Activated T-helper 1 cell treated with Interleukin-2 at 50 U/mL for 16 hours (primary cell): ENCODE measurements at regions not wholly inside any gene's neighbourhood (a gene's known extent, or its start where the extent isn't known, plus 50 kb on each side); places are given as distances from the start of the nearest gene placed in this dataset.

Source experiments
- DNase-seq: peaks from one replicate; pipeline ENCODE4 v3.0.0-alpha.2; 2020; ENCODE audit warnings: low read depth

DNA sequence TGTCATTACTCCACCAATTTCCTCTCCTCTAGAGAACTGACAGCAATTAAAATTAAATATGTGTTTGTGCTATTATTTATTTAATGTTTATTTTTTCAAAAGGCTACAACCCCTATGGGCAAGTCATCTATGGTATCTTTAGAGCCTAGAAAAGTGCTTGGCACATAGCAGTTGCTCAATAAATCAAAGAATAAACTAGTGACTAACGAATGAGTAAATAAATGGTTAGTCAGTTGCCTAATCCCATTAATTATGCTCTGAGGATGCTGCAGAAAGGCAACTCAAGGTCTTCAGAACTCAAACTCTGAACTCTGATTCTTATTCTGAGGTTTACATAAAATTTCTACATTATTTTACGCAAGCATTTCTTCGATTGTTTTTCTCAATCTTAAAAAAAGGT lies 193.0 kb upstream of the TSHZ2 start:
- no peak for DNase-seq

DNA sequence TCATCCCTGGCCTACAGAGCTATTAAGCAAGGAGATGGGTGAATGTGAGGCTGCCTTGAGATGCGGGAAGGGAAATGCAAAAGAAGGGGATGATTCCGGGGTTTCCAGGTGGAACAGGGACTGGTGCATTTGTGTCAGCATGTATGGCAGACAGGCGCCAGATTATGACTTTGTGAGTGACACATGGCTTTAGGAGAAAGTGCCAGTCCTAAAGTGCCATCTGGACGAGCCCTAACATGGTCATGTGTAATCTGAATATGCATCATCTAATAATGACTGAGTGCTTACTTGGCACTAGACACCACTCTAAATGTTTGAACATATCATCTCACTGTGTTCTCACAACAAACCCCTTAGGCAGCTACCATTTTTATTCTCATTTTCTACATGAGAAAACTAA lies 195.0 kb upstream of the TSHZ2 start:
- DNase-seq: no peak

GRCh38 chr20:52775786-52776185 lies 196.4 kb upstream of the TSHZ2 start:
- no peak for DNase-seq

DNA sequence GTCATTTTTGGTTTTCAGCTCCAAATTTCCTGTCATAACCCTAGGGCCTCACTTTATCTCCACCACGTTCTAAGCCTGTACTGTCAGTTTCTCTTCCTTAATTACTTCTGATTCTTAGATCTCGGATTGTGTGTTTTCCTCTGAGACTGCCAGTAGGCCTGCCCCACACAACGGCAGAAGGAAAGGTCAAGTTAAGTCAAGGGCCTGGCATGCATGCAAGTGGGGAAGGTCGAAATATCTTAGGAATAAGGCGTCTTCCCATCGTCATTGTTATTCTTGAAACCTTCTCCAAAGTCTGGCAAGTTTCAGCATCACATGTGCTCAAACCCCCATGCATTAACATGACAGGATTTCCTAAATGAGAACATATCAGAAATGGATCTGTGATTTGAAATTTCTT lies 203.5 kb upstream of the TSHZ2 start:
- no peak for DNase-seq

DNA sequence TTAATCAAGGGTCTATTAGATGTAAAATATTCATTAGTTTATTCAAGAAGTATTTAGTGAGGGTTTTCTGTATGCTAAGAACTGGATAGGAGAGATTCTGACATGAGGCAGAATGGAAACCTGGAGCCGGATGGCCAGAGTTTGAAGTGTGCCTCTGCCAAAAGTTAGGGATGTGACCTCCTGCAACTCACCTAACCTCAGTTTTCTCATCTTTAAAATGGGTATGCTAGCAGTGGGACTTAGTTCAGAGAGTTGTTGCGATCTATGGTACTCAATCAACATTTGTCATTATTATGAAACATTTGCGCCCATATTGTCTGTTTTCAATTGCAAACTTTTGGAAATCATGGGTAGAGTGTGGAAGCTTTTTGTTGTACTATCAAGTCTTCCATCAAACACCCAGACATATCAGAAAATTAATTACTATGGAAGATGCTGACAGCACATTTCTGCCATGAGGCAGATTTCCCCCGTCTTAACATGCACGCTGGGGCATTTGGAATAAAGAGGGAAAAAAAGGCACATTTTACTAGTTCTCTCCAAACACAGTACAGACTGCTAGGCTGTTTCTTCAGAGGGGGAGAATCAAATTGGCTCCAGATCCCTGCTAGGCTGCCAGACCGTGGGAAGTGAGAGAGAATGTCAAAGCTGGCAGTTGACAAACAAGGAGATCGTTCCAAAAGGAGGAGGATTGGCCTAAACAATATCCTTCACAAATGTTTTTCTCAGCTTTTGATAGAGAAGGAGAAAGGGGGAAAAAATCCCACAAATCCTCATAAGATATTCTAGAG lies 205.3 kb upstream of the TSHZ2 start:
- no peak for DNase-seq

GRCh38 chr20:52763321-52763853 lies 208.8 kb upstream of the TSHZ2 start:
- DNase-seq: no peak

DNA sequence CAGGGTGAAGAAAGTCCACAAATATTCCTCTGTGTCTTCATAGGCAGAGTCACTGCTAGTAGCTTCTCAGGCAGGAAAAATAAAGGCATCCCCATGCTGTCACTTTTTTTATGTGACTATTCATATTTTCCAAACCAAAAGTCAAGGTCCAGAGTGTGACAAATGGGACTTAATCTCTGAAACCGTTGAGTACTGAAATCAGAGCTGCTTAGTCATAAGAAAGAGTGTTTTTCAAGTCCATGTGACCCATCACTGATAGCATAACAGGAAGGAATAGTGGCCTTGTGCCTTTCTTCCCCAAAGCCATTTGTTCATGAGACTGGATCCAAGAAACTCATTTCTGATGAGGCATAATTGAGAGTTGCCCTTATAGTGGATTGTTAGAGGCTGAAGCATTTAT lies 210.3 kb upstream of the TSHZ2 start:
- no peak for DNase-seq

DNA sequence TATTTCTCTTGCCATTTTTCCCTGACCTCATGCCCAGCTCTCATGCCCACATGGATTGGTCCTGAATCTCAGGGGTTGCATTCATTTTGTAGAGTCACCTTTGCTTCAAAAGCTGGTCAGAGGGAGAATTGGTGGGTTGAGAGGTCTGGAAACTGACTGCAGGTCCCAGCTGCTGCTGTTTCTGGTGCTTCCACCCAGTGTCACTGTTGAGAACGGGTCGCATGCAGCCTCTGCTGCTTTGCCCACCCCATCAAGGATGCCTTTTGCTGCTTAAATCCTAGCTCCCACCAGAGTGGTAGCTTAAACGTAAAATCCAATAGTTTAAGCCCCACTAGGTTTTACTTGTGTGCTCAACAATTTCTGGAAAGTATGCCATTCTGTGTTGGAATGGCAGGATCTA lies 211.4 kb upstream of the TSHZ2 start:
- no peak for DNase-seq

DNA sequence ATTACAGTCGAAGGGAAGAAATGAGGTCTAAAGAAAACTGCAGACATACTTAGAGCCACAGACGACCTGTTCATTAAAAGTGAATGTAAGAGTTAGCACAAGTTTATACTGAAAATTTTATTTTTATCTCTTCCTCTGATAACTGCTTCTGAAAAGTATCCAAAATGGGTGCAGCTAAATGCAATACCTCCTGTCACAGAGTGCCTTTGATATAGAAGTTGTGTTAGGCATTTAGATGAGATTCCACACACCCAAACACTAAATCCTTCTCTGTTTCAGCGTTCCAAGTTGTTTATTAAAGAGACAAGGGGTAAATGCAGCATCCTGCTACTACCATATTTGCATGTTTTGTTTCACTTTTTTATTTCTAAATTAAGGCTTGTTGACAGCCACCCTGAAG lies 214.7 kb upstream of the TSHZ2 start:
- DNase-seq: no peak

DNA sequence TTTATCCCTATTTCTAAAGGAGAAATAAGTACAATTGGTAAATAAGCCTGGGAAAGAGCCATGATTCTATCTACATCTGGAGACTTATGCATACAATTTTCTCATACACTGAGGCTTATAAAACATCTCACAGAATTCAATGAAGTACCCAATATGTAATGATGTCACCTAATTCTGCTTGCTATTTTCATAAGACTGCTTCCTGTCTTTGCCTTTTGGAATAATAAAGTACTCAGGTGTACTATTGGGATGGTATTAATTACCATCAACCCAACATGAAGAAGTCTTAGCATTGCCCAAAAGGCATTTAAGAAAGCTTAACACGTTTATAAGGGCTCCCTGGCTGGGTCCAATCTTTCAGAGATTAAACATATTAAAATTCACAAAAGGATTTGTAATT lies 216.4 kb upstream of the TSHZ2 start:
- DNase-seq: no peak

DNA sequence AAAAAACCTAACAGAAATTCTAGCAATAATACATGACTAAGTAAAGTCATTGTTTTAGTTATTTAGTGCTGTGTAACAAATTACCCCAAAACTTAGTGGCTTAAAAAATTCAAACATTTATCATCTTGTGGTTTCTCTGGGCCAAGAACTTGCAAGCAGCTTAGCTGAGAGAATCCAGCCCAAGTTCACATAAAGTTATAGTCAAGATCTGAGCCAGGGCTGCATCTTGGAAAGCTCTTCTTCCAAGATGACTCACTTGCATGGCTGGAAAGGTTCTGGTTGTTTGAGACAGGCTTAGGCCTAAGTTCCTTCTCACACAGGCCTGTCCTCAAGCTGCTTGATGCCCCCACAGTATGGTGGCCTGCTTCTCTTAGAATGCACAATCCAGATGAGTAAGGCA lies 217.8 kb upstream of the TSHZ2 start:
- no peak for DNase-seq

- no peak for DNase-seq
Measured at GRCh38 chr20:52752023-52752422, 220.1 kb upstream of the TSHZ2 start.

DNA sequence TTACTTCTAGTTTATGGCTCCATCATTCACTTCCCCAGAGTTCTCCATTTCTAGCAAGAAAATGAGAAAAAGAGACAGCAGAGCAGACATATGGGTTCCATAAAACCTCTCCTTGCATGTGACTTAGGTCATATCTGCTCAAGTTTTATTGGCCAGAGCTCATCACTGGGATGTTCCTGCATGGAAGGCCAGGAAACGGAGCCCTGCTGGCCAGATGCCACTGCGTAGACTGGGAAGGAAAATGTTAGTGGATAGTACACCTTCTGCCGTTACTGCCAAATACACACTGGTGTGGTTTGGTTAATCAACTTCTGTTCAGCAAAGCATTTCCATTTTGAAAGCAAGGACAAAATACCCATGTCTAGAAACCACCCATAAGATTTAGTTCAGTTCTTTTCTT lies 220.6 kb upstream of the TSHZ2 start:
- no peak for DNase-seq

DNA sequence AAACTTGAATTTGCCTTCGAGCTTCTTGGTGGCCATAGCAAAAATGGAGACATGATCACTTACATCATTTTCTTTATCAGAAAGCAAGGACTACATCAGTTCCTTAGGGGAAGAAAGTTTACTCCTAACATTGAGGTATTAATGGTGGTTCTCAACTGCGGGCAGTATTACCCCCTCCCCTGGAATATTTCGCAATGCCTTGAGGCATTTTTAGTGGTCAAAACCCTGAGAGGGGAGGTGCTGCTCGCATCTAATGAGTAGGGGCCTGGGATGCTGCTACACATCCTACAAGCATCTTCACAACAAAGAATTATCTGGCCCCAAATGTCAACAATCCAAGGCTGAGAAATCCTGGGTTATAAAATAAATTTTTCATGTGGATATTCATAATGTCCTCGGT lies 222.2 kb upstream of the TSHZ2 start:
- no peak for DNase-seq

GRCh38 chr20:52748990-52749389 lies 223.2 kb upstream of the TSHZ2 start:
- DNase-seq: no peak

DNA sequence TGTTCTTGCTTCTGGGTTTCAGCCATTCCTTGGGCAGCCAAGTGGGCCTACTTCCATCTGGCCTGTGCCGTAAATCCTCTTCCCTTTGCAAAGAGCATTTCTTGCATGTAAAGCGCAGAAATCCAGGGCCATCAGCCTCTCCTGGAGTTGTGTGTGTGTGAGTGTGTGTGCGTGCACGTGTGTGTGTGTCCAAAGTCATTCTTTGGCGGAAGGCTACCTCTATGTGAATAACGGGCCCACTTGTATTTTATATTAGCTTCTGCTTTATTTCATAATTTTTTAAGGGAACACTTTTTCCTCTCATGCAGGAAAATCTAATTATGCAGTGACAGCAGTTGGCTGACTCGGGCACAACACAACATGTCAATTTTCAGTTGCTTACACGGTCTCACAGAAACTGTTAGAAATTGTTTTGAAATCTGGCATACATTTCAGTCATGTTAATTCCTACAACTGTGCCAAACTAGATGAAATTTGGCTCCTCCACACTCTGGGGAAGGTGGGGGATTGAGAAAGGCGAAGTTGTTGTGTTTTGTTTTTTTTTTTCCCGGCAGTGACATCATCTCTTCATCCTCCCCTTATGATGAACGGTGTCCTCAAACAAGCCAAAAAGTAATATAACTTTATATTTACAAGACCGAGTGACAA lies 223.7 kb upstream of the TSHZ2 start:
- no peak for DNase-seq

- no peak for DNase-seq
Measured at GRCh38 chr20:52747845-52748284, 224.3 kb upstream of the TSHZ2 start.

- no peak for DNase-seq
Measured at GRCh38 chr20:52746770-52747169, 225.4 kb upstream of the TSHZ2 start.

GRCh38 chr20:52746190-52746589 lies 226.0 kb upstream of the TSHZ2 start:
- no peak for DNase-seq

DNA sequence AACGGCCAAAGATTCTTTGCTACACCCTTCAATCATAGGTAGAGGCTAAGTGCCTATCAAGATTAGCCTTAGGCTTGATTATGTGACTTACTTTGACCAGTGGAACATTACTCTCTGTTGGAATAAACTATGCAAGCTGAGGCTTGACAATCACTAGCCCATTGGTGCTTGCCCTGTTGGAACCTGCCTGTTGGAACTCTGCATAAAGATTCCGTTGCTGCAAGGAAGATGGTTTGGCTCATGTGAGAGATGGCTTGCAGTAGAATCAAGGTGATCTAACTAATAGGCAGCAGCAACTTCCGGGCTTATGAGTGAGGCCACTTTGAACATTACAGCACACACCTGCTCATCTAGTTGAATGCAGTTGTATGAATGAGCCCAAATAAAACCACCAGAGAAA lies 227.7 kb upstream of the TSHZ2 start:
- no peak for DNase-seq

DNA sequence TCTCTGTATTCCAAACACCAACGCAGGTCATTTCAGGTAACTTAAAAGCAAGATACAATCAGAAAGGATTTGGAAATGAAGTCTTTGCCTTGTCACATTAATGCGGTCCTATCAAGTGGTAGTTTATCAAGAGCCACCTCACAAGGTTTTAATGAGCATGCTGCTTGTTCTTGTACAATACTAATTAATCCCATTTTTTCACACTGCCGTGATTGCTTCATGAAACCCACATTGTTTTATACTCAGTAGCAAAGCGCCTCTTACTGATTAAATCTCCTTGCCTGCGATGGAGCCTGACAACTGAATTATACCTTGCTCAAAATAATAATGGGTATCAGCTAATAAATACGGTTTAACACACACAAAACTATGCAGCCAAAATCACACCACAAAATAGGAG lies 234.1 kb upstream of the TSHZ2 start:
- DNase-seq: no peak

- no peak for DNase-seq
Measured at GRCh38 chr20:52736507-52736906, 235.7 kb upstream of the TSHZ2 start.

GRCh38 chr20:52731093-52731492 lies 241.1 kb upstream of the TSHZ2 start:
- no peak for DNase-seq
